NT2/D1 (cell line): ENCODE measurements at regions not wholly inside any gene's neighbourhood (a gene's known extent, or its start where the extent isn't known, plus 50 kb on each side); places are given as distances from the start of the nearest gene placed in this dataset.

Experiments
- SUZ12 ChIP-seq: IDR thresholded peaks from 2 replicates; pipeline ENCODE4 v1.6.1; 2011; ENCODE audit not compliant: insufficient read length, insufficient read depth; ENCODE audit errors: extremely low read depth
- YY1 ChIP-seq: IDR thresholded peaks from 2 replicates; pipeline ENCODE4 v1.6.1; 2011; ENCODE audit not compliant: insufficient read length, insufficient read depth
- ZNF274 ChIP-seq: IDR thresholded peaks from 2 replicates; pipeline ENCODE4 v1.6.1; 2011; ENCODE audit warnings: mild to moderate bottlenecking, low read depth, low read length

- TF ChIP-seq ZNF274 (no peak), YY1 (no peak), SUZ12 (no peak)
Observed at GRCh38 chr2:195326537-195326936, 330.5 kb upstream of the SLC39A10 start.
